ENCODE measurements at regions not wholly inside any gene's neighbourhood (a gene's known extent, or its start where the extent isn't known, plus 50 kb on each side); places are given as distances from the start of the nearest gene placed in this dataset.

GRCh38 chrX:39777623-39778025 lies 320.1 kb downstream of the BCOR start:
- TF ChIP-seq, protein P1, sequence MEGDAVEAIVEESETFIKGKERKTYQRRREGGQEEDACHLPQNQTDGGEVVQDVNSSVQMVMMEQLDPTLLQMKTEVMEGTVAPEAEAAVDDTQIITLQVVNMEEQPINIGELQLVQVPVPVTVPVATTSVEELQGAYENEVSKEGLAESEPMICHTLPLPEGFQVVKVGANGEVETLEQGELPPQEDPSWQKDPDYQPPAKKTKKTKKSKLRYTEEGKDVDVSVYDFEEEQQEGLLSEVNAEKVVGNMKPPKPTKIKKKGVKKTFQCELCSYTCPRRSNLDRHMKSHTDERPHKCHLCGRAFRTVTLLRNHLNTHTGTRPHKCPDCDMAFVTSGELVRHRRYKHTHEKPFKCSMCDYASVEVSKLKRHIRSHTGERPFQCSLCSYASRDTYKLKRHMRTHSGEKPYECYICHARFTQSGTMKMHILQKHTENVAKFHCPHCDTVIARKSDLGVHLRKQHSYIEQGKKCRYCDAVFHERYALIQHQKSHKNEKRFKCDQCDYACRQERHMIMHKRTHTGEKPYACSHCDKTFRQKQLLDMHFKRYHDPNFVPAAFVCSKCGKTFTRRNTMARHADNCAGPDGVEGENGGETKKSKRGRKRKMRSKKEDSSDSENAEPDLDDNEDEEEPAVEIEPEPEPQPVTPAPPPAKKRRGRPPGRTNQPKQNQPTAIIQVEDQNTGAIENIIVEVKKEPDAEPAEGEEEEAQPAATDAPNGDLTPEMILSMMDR (IDR thresholded peaks at IDR 0.05), result no peak
- TF ChIP-seq POLR2A (IDR thresholded peaks at IDR 0.05), result no peak

Measured in uterus (tissue), 2 donors.